NCI-H2196 treated with DMSO at 0.1 percent for 48 hours (cell line): ENCODE measurements at regions not wholly inside any gene's neighbourhood (a gene's known extent, or its start where the extent isn't known, plus 50 kb on each side); places are given as distances from the start of the nearest gene placed in this dataset.

Experiments used
- DNase-seq: peaks from one replicate; lab custom pipeline; 2025; ENCODE audit not compliant: unreplicated experiment; lab: John Stamatoyannopoulos, UW

GRCh38 chr16:86797700-86798099 lies 219.4 kb downstream of the FOXL1 start:
- DNase-seq: no peak

DNA sequence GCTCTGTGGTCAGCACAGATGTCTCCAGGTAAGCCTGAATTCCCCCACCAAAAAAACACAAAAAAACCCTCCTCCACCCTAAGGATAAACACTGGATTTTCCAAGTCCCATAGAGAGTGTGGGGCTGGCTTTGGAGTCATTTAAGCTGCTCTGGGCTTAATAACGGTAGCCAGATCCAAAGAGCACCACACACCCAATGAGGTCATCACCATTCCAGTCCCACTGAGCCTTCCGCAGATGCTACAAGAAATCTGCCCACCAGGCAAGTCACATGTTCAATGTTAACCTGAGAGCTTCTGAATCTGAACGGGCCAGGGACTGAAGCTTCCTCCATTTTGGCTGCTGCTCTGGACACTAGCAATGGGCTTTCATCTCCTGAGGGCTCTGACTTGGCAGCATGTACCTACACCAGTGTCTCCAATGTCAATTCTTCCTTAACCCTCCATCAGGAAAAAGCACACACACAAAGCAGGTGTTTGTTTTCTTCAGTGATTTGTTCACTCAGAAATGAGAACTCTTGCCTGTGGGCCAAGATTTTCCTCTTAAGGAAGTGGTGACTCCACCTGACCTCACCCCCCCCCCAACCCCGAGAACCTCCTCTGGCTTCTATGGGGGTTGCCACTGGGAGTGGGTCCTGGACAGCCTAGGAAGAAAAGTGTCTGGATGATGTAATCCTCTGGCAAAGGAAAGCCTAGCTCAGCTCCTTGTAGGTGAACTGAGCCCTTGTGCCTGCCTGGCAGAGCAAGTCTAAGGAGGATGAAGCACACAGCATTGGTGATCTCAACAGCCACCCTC lies 220.1 kb downstream of the FOXL1 start:
- no peak for DNase-seq

DNA sequence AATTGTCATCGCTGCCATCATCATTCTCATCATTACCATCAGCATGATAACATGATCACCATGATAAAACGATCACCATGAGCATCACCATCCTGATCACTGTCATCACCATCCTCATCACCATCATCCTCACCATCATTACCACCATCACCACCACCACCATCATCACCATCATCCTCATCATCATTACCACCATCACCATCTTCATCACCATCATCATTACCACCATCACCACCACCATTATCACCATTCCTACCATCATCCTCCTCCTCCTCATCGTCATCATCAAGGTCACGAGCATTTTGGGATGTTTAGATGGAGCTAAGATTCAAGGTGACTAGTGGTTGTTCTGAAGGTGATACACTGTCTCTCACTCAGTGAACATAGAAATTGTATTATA lies 221.0 kb downstream of the FOXL1 start:
- no peak for DNase-seq

DNA sequence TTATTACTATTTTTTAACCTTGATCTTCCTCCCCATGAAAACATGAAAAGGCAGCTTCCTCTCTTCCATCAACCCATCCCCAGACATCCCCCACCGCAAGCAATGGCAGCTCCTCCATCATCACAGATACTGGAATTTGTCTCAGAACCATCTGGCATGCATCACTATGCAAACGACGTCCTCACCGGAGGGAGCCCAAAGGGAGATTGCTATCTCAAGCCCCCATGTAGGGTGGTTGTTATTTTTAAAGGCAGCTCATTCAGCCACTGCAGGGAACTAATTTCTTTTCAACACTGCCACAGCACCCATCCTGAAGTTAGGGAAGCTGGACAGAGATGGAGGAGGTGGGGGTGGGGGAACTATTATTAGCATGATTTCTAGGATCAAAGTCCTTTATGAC lies 222.5 kb downstream of the FOXL1 start:
- no peak for DNase-seq

- DNase-seq: no peak
These were observed 223.7 kb downstream of the FOXL1 start for GRCh38 chr16:86802013-86802412.

DNA sequence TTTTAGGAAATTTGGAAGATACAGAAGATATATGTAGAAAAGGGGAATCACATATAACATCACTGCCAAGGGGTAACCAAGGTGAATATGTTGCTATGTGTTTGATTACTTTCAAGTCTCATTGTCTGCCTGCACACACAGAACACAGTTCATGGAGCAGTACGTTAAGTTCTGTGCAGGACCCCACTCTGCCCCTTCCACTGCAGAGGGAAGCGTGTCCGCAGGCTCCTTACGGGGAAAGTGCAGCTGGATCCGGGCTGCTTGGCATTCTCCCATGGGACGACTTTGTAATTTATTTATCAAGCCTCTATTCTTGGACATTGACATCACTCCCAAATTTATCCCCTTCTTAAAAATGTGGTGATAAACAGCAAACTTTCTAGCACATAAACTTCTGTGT lies 226.8 kb downstream of the FOXL1 start:
- no peak for DNase-seq

DNA sequence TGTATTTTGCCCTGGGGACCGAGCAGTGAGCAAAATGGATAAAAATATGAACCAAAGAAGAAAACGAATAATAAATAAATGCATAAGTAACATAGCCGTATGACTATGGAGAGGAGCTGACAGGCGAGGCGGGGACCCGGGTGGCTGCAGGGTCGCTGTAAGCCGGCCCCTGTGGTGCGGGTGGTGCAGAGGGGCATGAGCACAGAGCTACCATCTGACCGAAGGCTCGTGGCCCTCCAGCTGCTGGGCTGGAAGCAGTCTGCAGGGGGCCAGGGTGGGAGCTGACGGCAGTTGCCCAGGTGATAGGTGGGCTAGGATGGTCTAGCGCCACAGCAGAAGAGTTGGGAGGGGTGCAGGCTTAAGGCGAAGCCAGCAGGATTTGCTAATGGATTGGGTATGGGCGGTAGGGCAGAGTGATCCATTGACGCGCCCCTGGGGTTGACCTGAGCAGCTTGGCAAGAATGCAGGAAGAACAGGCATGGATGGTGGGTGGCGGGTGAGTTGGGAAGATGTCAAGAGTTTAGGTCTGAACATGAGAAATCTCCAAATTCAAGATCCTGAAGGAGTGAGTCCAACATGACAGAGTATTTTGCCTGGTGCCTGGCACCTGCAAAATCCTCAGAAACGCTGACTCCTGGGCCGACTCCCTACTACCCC lies 228.0 kb downstream of the FOXL1 start:
- no peak for DNase-seq

DNA sequence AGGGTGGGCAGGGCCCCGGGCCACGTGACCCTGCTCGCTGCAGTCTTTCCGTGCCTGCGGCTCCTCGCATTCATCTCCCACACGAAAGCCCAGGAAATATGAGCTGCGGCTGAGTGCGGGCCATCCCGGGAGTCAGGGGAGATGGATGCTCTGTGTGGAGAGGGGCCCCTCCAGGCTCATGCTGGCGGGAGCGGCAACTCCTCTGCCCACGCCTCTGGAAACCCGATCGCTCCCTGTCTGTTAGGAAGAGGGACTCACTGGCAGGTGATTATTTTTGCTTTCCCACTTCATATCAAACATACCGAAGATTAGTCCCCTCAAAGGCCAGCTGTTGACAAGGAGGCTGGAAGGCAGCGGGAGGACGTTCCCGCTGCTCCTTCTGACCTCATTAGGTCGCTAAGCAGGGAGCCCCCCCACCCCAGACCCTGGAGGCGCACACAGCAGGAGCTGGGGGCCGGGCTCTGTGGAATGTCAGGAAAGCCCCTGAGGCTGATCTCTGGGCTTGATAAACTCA lies 228.5 kb downstream of the FOXL1 start:
- DNase-seq: no peak

- DNase-seq: no peak
These were observed 230.6 kb downstream of the FOXL1 start for GRCh38 chr16:86808863-86809444.

GRCh38 chr16:86809458-86809955 lies 231.2 kb downstream of the FOXL1 start:
- no peak for DNase-seq

- DNase-seq: no peak
These were observed 231.7 kb downstream of the FOXL1 start for GRCh38 chr16:86810062-86810461.

DNA sequence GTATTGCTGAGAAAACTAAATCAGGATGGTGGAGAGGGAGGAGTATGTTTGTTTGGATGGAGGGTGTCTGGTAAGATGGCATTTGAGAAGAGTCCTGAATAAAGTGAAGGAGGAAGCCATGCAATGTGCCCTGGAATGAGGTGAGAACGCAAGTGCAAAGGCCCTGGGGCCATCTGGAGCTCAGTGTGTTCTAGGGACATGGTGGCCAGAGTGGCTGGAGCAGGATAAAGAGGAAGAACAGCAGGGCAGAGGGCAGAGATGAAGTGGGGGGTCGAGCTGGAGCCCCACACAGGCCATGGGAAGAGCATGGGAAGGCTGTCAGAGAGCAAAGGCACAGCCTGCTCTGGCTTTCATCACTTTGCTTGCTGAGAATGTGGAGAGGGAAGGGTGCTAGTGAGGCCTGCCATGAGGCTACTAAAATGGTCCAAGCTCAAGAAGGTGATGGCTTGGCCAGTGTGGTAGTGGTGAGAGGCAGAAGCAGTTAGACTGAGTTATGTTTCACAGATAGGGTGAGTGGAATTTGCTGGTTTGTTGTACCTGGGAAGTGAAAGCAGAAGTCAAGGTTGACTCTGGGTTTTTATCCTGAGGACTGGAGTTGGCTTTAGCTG lies 234.1 kb downstream of the FOXL1 start:
- no peak for DNase-seq

DNA sequence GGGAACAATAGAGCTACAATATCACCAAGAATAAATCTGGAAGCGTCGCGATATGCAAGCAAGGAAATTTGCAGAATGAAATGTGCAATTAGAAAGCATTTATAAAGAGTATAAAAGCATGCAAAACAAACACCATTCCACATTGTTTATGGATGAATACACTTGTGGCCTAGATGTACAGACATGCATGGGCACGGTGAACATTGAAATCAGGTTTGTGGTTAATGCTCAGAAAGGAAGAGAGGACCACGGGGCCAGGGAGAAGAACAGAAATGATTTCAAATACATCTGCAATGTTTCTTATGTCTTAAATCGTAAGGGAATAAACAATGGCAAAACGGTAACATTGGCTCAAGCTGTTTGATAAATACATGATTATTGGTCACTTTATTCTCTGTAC lies 235.9 kb downstream of the FOXL1 start:
- no peak for DNase-seq

GRCh38 chr16:86816930-86817625 lies 238.7 kb downstream of the FOXL1 start:
- no peak for DNase-seq

DNA sequence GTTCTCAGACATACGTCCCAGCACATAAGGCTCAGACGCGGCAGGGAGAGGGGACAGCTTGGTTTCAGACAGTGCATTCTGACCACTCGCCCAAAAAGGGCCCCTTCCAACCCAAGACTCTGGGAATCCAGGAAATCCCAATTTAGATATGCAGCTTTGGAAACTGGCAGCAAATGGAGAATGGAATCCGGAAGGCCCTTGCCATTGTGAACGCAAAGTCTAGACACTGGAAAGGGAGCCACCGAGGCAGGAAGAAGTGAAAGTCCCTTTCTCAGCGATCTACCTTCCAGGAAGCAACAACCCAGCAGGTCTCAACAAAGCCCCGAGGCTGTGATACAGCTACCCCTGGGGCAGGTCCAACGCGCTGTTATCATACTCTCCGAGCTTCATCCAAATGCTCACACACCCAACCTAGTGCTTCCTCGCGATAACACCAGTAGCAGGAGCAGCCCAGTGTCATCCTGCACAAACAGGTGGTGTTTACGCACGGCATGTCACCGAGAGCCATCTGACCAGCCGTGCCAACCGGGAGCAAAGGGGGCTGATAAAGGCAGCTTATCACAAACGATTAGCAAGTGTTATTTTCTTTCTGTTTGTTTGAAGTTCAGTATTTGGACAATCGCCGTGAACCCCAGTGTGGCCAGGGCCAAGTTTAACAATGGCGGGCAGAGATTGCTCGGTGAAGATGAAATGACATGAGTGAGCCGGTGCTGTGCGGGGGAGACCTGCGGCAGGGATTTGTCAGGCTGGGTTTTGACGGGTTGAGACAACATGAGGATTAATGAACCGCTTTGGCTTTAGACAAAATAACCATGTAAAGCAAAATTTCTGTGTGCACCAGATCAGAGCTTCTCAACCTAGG lies 240.6 kb downstream of the FOXL1 start:
- no peak for DNase-seq

GRCh38 chr16:86819533-86819892 lies 241.2 kb downstream of the FOXL1 start:
- DNase-seq: no peak

- no peak for DNase-seq
These were observed 243.5 kb downstream of the FOXL1 start for GRCh38 chr16:86821895-86822294.

DNA sequence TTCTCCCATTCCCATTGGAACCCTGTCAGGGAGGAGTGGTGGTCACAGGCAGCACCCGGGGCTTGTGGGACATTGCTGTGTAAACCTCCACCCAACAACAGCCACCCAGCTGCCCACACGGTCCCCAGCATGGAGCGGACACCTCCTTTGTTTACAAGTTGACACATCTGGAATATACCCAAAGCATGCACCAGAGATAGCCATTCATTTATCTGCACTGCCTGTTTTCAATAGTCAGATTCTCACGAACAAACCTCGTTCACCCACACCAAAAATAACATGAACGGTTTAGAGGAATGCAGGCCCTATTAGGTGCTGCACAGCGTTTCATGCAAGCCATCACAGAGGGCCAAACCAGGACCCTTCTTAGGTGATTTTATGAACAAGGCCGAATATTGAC lies 244.8 kb downstream of the FOXL1 start:
- no peak for DNase-seq

DNA sequence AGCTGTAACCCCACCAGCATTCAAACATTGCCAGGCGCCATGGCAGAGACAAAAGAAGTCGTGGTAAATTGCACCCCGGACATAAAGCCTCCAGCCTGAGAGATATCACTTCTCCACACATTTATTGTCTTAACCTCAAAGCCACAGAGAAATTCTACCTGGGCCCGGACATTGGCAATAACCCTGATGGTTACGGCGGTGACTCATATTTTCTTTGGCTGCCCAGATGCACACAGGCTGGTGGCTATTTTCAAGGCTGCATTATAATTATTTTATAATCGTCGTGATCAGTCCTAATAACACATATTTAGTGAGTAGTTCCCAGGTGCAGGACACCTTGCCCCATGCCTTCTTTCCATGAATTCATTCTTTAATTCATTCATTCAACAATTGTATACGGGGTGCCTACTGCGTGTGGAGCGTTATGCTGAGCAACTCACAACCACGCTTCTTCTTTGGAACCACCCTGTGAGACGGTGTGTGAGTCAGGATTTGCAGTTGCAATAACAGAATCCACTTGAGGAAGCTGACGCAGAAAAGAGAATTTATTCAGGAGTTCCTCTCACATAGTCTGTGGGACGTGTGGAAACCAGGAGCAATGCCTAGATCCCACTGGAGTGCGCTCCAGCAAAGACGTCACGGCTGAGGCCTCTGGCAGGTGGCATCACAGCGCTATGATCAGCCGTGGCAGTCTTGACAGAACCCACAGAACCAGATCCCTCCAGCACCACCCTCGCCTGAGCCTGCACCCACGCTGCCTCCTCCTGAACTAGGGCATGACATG lies 245.7 kb downstream of the FOXL1 start:
- DNase-seq: no peak
